Heart left ventricle (tissue), 16 donors: ENCODE measurements at regions not wholly inside any gene's neighbourhood (a gene's known extent, or its start where the extent isn't known, plus 50 kb on each side); places are given as distances from the start of the nearest gene placed in this dataset.

Source experiments
- ATAC-seq, 4 donors: fragments of 200-7000 bp; cut with Tn5 transposase; one replicate each; pipeline ENCODE4 v1.9.1; 2020 to 2022; ENCODE audit warnings: moderate library complexity in 4 of 4, mild to moderate bottlenecking in 3 of 4, moderate number of reproducible peaks in 1 of 4
- DNase-seq, 5 donors: peaks; one replicate each; pipeline ENCODE4 v3.0.0-alpha.2; 2020
- H3K27ac ChIP-seq, 12 donors: fragments of 200-600 bp; sonication (generic) in 4 of 12; one replicate each; pipeline versions ENCODE4 v1.5.0 to v1.8.0; 2016 to 2022; ENCODE audit warnings: mild to moderate bottlenecking in 2 of 12
- H3K27me3 ChIP-seq, 9 donors: fragments of 200-600 bp; sonication (generic) in 2 of 9; one replicate each; pipeline versions ENCODE4 v1.5.1 to v1.8.0; 2016 to 2022; ENCODE audit warnings: mild to moderate bottlenecking in 3 of 9
- H3K36me3 ChIP-seq, 9 donors: fragments of 200-600 bp; sonication (generic) in 2 of 9; one replicate each; pipeline versions ENCODE4 v1.5.0 to v1.8.0; 2018 to 2022; ENCODE audit warnings: mild to moderate bottlenecking in 2 of 9
- H3K4me1 ChIP-seq, 12 donors: fragments of 200-600 bp; sonication (generic) in 4 of 12; one replicate each; pipeline versions ENCODE4 v1.5.0 to v1.8.0; 2016 to 2022; ENCODE audit warnings: mild to moderate bottlenecking in 3 of 12
- H3K4me3 ChIP-seq, 12 donors: fragments of 200-600 bp; sonication (generic) in 4 of 12; one replicate each; pipeline versions ENCODE4 v1.5.0 to v1.8.0; 2017 to 2022; ENCODE audit warnings: mild to moderate bottlenecking in 9 of 12, moderate library complexity in 4 of 12
- H3K9me3 ChIP-seq, 12 donors: fragments of 200-600 bp; sonication (generic) in 4 of 12; one replicate each; pipeline versions ENCODE4 v1.5.0 to v1.8.0; 2016 to 2022; ENCODE audit warnings: mild to moderate bottlenecking in 1 of 12
- POLR2A ChIP-seq, 2 donors: fragments of 450-650 bp; IDR thresholded peaks; one replicate each; pipeline ENCODE4 v1.6.1; 2017; ENCODE audit warnings: antibody characterized with exemption in 2 of 2, mild to moderate bottlenecking in 2 of 2, moderate library complexity in 2 of 2
- WGBS, 4 donors: extraction: QIAGEN DNeasy Blood & Tissue Kit in 2 of 4; methylation state at CpG; one replicate each; pipeline versions ENCODE4 v1.1.5 to v1.1.7; 2013 to 2018; 5-methylcytosine and 5-hydroxymethylcytosine counted together
- intact Hi-C, 10 donors: fragments of 100-400 bp; cut with DNase I; formaldehyde crosslinking; loops; one replicate each; pipeline versions ENCODE4 v1.11.1 to v1.14.2; 2022
- TF ChIP-seq, protein P1 (sequence below), 12 donors: fragments of 200-600 bp; sonication (generic) in 4 of 12; IDR thresholded peaks; one replicate each; pipeline versions ENCODE4 v1.5.0 to v1.8.0; 2018 to 2022; ENCODE audit warnings: antibody characterized with exemption in 12 of 12, mild to moderate bottlenecking in 5 of 12
- donor health status: ischemic (EF 13 %, LVEDD 7.1; RV severe dilation, severe dysfunction).
- donor health status: healthy with polysubstance abuse.
- donor health status: DM: no; HTN: yes; CAD: no.
- donor health status: DM: no; HTN: no; CAD: no.
- donor health status: ischemic (EF 25% LVEDD 6.9; RV normal size, moderate dysfunction).
- donor health status: ischemic (EF 25% LVEDD 5.7; RV mildly dilated, moderate dysfunction).
- donor health status: healthy.
- donor health status: DM: yes; HTN: yes; CAD: no.
- donor health status: ischemic (EF 35%, LVEDD 5.7; RV mildly dilated, moderate dysfunction).
- donor health status: nonischemic (EF 11% LVEDD 7.7; RV severe dilation, severe dysfunction).
- donor health status: DM: yes; HTN: yes; CAD: no.
- donor health status: PGD.
- donor health status: ischemic (EF 29% LVEDD 5.4; RV normal size, mild dysfunction).
- donor health status: nonischemic (EF 23%, LVEDD 6.1; RV moderate dilation, normal function).

DNA sequence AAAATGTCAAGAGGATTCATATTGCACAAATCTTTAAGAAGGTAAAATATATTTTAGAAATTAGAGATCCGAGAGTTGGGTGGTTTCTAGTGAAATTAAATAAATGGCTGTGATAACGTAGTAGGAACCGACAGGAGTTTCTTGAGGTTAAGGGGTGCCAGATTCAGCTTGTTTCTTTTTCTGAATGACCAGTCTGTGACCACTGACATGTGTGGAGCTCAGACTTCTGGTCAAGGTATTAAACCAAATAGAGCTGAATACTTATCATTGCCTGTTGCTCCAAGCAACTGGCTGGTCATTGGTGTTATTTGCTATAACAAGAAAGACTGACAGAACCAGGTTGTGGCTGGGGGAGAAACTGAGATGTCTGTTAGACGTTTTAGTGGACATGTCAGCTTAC lies 408.2 kb upstream of the HS6ST1 start:
- intact Hi-C loops: no loop called here
- Histone ChIP-seq H3K27ac (no peak overlapping the region), H3K9me3 (peaks cover 0 to 22% (median 4%) of the 10 kb centered on the region in 12 donors), H3K36me3 (no peaks in the 10 kb centered on the region), H3K4me1 (no peaks in the 10 kb centered on the region), H3K27me3 (peaks cover 0 to 6% (median 0%) of the 10 kb centered on the region in 9 donors), H3K4me3 (no peak overlapping the region)
- ATAC-seq: no peak
- TF ChIP-seq, protein P1, sequence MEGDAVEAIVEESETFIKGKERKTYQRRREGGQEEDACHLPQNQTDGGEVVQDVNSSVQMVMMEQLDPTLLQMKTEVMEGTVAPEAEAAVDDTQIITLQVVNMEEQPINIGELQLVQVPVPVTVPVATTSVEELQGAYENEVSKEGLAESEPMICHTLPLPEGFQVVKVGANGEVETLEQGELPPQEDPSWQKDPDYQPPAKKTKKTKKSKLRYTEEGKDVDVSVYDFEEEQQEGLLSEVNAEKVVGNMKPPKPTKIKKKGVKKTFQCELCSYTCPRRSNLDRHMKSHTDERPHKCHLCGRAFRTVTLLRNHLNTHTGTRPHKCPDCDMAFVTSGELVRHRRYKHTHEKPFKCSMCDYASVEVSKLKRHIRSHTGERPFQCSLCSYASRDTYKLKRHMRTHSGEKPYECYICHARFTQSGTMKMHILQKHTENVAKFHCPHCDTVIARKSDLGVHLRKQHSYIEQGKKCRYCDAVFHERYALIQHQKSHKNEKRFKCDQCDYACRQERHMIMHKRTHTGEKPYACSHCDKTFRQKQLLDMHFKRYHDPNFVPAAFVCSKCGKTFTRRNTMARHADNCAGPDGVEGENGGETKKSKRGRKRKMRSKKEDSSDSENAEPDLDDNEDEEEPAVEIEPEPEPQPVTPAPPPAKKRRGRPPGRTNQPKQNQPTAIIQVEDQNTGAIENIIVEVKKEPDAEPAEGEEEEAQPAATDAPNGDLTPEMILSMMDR (IDR thresholded peaks at IDR 0.05): no peak
- TF ChIP-seq POLR2A (IDR thresholded peaks at IDR 0.05): no peak
- 90 to 91% (median 91%) methylated on average over 4 of the region's 4 CpGs for WGBS, 4 donors
- no peak for DNase-seq

DNA sequence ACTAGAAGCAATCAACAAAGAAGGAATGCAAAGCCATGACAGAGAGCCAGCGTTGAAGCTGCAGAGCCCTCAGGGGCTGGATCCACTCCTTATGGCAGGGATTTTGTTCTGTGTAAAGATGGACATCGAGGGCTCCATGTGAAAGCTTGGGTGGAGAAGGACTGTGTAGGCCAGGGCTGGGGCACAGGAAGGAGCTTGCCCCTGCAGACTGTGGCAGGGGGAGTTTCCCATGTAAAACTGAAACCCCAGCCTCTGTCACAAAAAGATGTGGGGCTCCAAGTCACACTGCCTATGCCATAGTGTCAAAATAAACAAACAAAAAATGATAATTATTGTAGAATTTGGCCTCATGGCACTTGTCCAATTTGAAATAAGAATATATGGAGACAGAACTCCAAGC lies 408.7 kb upstream of the HS6ST1 start:
- intact Hi-C loops: no loop called here
- ATAC-seq (no peak), DNase-seq (no peak)
- Histone ChIP-seq H3K36me3 (no peaks in the 10 kb centered on the region), H3K4me3 (no peak overlapping the region), H3K4me1 (no peaks in the 10 kb centered on the region), H3K27me3 (peaks cover 0 to 6% (median 0%) of the 10 kb centered on the region in 9 donors), H3K27ac (no peak overlapping the region), H3K9me3 (peaks cover 0 to 22% (median 4%) of the 10 kb centered on the region in 12 donors)
- 81 to 95% (median 88%) methylated on average over 2 of the region's 2 CpGs for whole genome bisulfite sequencing, 4 donors
- no peak for TF ChIP-seq POLR2A (IDR thresholded peaks at IDR 0.05)
- TF ChIP-seq, protein P1 (IDR thresholded peaks at IDR 0.05): no peak

DNA sequence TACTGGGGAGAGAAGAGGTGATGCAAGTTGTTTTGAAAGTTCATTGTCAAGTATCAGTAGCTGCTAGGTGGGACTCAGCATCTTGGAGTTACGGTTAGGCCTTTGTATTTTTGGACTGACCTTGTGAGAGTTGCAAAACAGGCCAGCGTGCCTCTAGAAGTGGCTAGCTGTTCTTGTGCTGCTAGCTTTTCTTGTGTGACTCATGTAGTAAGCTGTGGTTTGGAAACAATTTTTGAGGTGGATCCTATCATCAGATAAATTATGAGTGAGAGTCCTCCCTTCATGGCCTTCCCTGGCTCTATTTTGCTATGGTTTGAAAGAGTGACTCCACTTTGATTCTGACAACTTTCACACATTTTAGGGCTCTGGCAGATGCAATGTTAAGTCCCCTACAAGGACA lies 409.2 kb upstream of the HS6ST1 start:
- DNase-seq (no peak), ATAC-seq (no peak)
- Histone ChIP-seq H3K27me3 (peaks cover 0 to 6% (median 0%) of the 10 kb centered on the region in 9 donors), H3K4me1 (no peaks in the 10 kb centered on the region), H3K4me3 (no peak overlapping the region), H3K36me3 (no peaks in the 10 kb centered on the region), H3K9me3 (peaks cover 0 to 22% (median 4%) of the 10 kb centered on the region in 12 donors), H3K27ac (no peak overlapping the region)
- WGBS, 4 donors: 84 to 93% (median 91%) methylated on average over 2 of the region's 2 CpGs
- intact Hi-C loops: no loop called here
- no peak for TF ChIP-seq POLR2A (IDR thresholded peaks at IDR 0.05)
- TF ChIP-seq, protein P1 (IDR thresholded peaks at IDR 0.05): no peak

DNA sequence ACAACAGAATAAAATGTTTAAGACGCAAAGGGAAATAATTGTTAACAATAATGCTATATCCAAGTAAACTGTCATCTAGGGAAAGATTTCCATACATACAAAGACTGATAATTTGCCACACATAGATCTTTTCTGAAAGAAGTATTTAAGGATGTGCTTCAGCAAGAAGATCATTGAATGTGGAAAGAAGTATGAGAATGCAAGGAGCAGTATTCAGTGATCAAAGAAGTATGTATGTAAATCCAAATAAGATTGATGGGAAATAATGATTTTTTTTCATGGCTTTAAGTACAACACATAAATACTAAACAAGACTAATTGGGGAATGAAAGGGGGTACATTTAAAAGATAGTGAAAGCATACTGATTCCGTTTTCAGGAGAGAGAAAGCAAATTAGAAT lies 410.4 kb upstream of the HS6ST1 start:
- intact Hi-C loops: no loop called here
- Histone ChIP-seq H3K27ac (no peak overlapping the region), H3K27me3 (peaks cover 0 to 6% (median 0%) of the 10 kb centered on the region in 9 donors), H3K4me3 (no peak overlapping the region), H3K4me1 (peaks cover 0 to 10% (median 0%) of the 10 kb centered on the region in 12 donors), H3K9me3 (peaks cover 0 to 22% (median 4%) of the 10 kb centered on the region in 12 donors), H3K36me3 (no peaks in the 10 kb centered on the region)
- WGBS, 4 donors: 97 to 100% (median 97%) methylated on average over 2 of the region's 2 CpGs
- DNase-seq: no peak
- no peak for TF ChIP-seq POLR2A (IDR thresholded peaks at IDR 0.05)
- TF ChIP-seq, protein P1 (IDR thresholded peaks at IDR 0.05): no peak
- no peak for ATAC-seq
